SK-N-SH (cell line): ENCODE measurements at regions not wholly inside any gene's neighbourhood (a gene's known extent, or its start where the extent isn't known, plus 50 kb on each side); places are given as distances from the start of the nearest gene placed in this dataset.

Source experiments
- CTCF ChIA-PET: fragments of 300-600, 350-600 bp; formaldehyde crosslinking; extraction: SDS; loops from one replicate; lab custom pipeline; 2021; lab: Yijun Ruan, JAX
- POLR2A ChIA-PET: fragments of 350-600 bp; sonication (Branson Sonifier 250); formaldehyde crosslinking; extraction: SDS; loops from one replicate; lab custom pipeline; 2020; ENCODE audit warnings: antibody characterized with exemption, inconsistent platforms; lab: Yijun Ruan, JAX
- DNase-seq: peaks from one replicate; pipeline ENCODE4 v3.0.0; 2012
- H2AFZ ChIP-seq: fragments of 200-600 bp; sonication (generic); 2 replicates; pipeline ENCODE4 v1.8.1; 2016; ENCODE audit warnings: antibody characterized with exemption, mild to moderate bottlenecking, low read depth
- H3F3A ChIP-seq: fragments of 200-600 bp; sonication (generic); replicated peaks from 2 replicates; pipeline ENCODE3; 2016; ENCODE audit warnings: antibody characterized with exemption, mild to moderate bottlenecking; ENCODE audit not compliant: insufficient read depth
- H3K27ac ChIP-seq, 2 experiments: fragments of 200-500 bp in 1 of 2; fragments of 200-600 bp in 1 of 2; sonication (Bioruptor generic) in 1 of 2; sonication (generic), shearing (Covaris generic) in 1 of 2; 2 replicates each; pipeline versions ENCODE4 v1.5.1 to v1.6.1; 2014 to 2016; ENCODE audit warnings: low read depth in 2 of 2, inconsistent platforms in 1 of 2, low read length in 1 of 2, mild to moderate bottlenecking in 1 of 2, mixed read lengths in 1 of 2
- H3K27me3 ChIP-seq: fragments of 200-600 bp; sonication (generic), shearing (Covaris generic); 2 replicates; pipeline ENCODE4 v1.6.1; 2016; ENCODE audit warnings: mixed run types; ENCODE audit not compliant: insufficient read depth
- H3K36me3 ChIP-seq, 2 experiments: fragments of 200-500 bp in 1 of 2; fragments of 200-600 bp in 1 of 2; sonication (Bioruptor generic) in 1 of 2; sonication (generic) in 1 of 2; replicated peaks in 1 of 2; 2 replicates each; pipeline versions ENCODE3 to v1.5.1; 2014 to 2016; ENCODE audit warnings: low read length in 1 of 2, mild to moderate bottlenecking in 1 of 2; ENCODE audit not compliant: insufficient read depth in 2 of 2, control insufficient read depth in 1 of 2
- H3K4me1 ChIP-seq, 2 experiments: fragments of 200-500 bp in 1 of 2; fragments of 200-600 bp in 1 of 2; sonication (Bioruptor generic) in 1 of 2; sonication (generic), shearing (Covaris generic) in 1 of 2; 2 replicates each; pipeline versions ENCODE4 v1.5.1 to v1.6.1; 2014 to 2016; ENCODE audit warnings: low read depth in 1 of 2, low read length in 1 of 2, mixed run types in 1 of 2; ENCODE audit not compliant: insufficient read depth in 2 of 2, control insufficient read depth in 1 of 2
- H3K4me2 ChIP-seq: fragments of 200-600 bp; sonication (generic), shearing (Covaris generic); 2 replicates; pipeline ENCODE4 v1.6.1; 2017; ENCODE audit warnings: mixed run types
- H3K4me3 ChIP-seq, 2 experiments: fragments of 200-500 bp in 1 of 2; fragments of 200-600 bp in 1 of 2; sonication (Bioruptor generic) in 1 of 2; sonication (generic), shearing (Covaris generic) in 1 of 2; 2 replicates each; pipeline versions ENCODE4 v1.5.1 to v1.8.1; 2014 to 2016; ENCODE audit warnings: low read depth in 2 of 2, inconsistent platforms in 1 of 2, low read length in 1 of 2, mild to moderate bottlenecking in 1 of 2, mixed read lengths in 1 of 2, moderate library complexity in 1 of 2
- H3K79me2 ChIP-seq: fragments of 200-600 bp; sonication (generic); 2 replicates; pipeline ENCODE4 v1.8.1; 2017; ENCODE audit warnings: mild to moderate bottlenecking; ENCODE audit not compliant: insufficient read depth
- H3K9ac ChIP-seq: fragments of 200-600 bp; sonication (generic); 2 replicates; pipeline ENCODE4 v1.6.1; 2017; ENCODE audit warnings: mixed run types
- H3K9me2 ChIP-seq: fragments of 200-600 bp; sonication (generic); 2 replicates; pipeline ENCODE4 v1.6.1; 2017; ENCODE audit warnings: mixed run types
- H3K9me3 ChIP-seq: fragments of 200-600 bp; sonication (generic); 2 replicates; pipeline ENCODE4 v1.6.1; 2017; ENCODE audit warnings: mixed run types, mild to moderate bottlenecking, moderate library complexity
- H4K20me1 ChIP-seq: fragments of 200-600 bp; sonication (generic); 2 replicates; pipeline ENCODE4 v1.6.1; 2017; ENCODE audit warnings: mild to moderate bottlenecking, mixed run types; ENCODE audit not compliant: insufficient read depth
- FOXM1 ChIP-seq: IDR thresholded peaks from 2 replicates; pipeline ENCODE4 v1.4.0; 2012; ENCODE audit warnings: low read depth, mild to moderate bottlenecking
- IRF3 ChIP-seq: fragments of 150-350 bp; IDR thresholded peaks from 2 replicates; pipeline ENCODE4 v1.6.1; 2016; ENCODE audit warnings: mild to moderate bottlenecking, low read depth, low read length
- POLR2AphosphoS5 ChIP-seq: IDR thresholded peaks from 2 replicates; pipeline ENCODE4 v1.6.1; 2012; ENCODE audit warnings: low read depth, low read length
- RCOR1 ChIP-seq: fragments of 150-350 bp; IDR thresholded peaks from 2 replicates; pipeline ENCODE4 v1.6.1; 2017; ENCODE audit warnings: antibody characterized with exemption, low read length
- RFX5 ChIP-seq: IDR thresholded peaks from 2 replicates; pipeline ENCODE4 v1.6.1; 2012; ENCODE audit warnings: mild to moderate bottlenecking, improper control_type of control experiment, low read length
- USF1 ChIP-seq: IDR thresholded peaks from 2 replicates; pipeline ENCODE4 v1.4.0; 2012; ENCODE audit warnings: low read depth, borderline replicate concordance
- USF2 ChIP-seq: fragments of 150-350 bp; IDR thresholded peaks from 2 replicates; pipeline ENCODE4 v1.6.1; 2017; ENCODE audit warnings: antibody characterized with exemption, low read length, low read depth, borderline replicate concordance
- YY1 ChIP-seq: IDR thresholded peaks from 2 replicates; pipeline ENCODE4 v1.4.0; 2012; ENCODE audit warnings: low read depth, mild to moderate bottlenecking
- WGBS: methylation state at CpG from one replicate; pipeline ENCODE4 v1.1.6; 2017; ENCODE audit warnings: low lambda C conversion rate; 5-methylcytosine and 5-hydroxymethylcytosine counted together

GRCh38 chr1:238649200-238649599, 737.2 kb upstream of the CHRM3 start:
- Histone ChIP-seq H3K9me2 (no peaks in the 10 kb centered on the region), H4K20me1 (no peaks in the 10 kb centered on the region), H3K4me1 (peaks cover 0 to 12% of the 10 kb centered on the region in 2 experiments; a peak in 3 of 4 replicates), H2AFZ (0 out of 2 replicates have a peak overlapping the region, but pooled peaks have one; percentile 0), H3K27me3 (no peaks in the 10 kb centered on the region), H3K9ac (no peak overlapping the region), H3K36me3 (no peaks in the 10 kb centered on the region), H3K27ac (no peak overlapping the region; a peak in 1 of 4 replicates), H3F3A (peaks cover 34% of the 10 kb centered on the region), H3K9me3 (peaks cover 6% of the 10 kb centered on the region; the same call in 1 of the 2 replicates), H3K79me2 (no peaks in the 10 kb centered on the region), H3K4me2 (no peak overlapping the region), H3K4me3 (no peak overlapping the region)
- DNase-seq, result no peak
- POLR2A ChIA-PET, result no interaction called here
- CTCF ChIA-PET, result no interaction called here
- no peak for TF ChIP-seq USF1
- no peak for TF ChIP-seq IRF3
- no peak for TF ChIP-seq USF2

GRCh38 chr1:238648751-238649150, 737.6 kb upstream of the CHRM3 start:
- POLR2A ChIA-PET, result no interaction called here
- peaks cover 6% of the 10 kb centered on the region; the same call in 1 of the 2 replicates for H3K9me3 ChIP-seq
- H4K20me1 ChIP-seq, result no peaks in the 10 kb centered on the region
- H3K9me2 ChIP-seq, result no peaks in the 10 kb centered on the region
- H3K4me2 ChIP-seq, result no peak overlapping the region
- no peaks in the 10 kb centered on the region for H3K79me2 ChIP-seq
- CTCF ChIA-PET, result no interaction called here
- no peak overlapping the region for H3K9ac ChIP-seq
- no peaks in the 10 kb centered on the region for H3K27me3 ChIP-seq
- 92% methylated on average over 4 of the region's 4 CpGs for WGBS
- 0 out of 2 replicates have a peak overlapping the region, but pooled peaks have one; percentile 0 for H2AFZ ChIP-seq
- peak overlapping the region; percentile 83 to 88 for H3K27ac ChIP-seq
- TF ChIP-seq POLR2AphosphoS5, result no peak
- no peak for TF ChIP-seq FOXM1
- no peak for TF ChIP-seq USF1
- no peak for TF ChIP-seq RFX5
- TF ChIP-seq RCOR1, result no peak
- no peak for TF ChIP-seq YY1
- DNase-seq, result no peak
- no peak overlapping the region for H3K4me3 ChIP-seq
- H3K4me1 ChIP-seq, result peaks cover 0 to 12% of the 10 kb centered on the region in 2 experiments; a peak in 3 of 4 replicates
- H3F3A ChIP-seq, result peaks cover 29% of the 10 kb centered on the region
- no peaks in the 10 kb centered on the region for H3K36me3 ChIP-seq
